Endothelial cell of hepatic sinusoid (primary cell): ENCODE measurements at regions not wholly inside any gene's neighbourhood (a gene's known extent, or its start where the extent isn't known, plus 50 kb on each side); places are given as distances from the start of the nearest gene placed in this dataset.
"Not testable (repeated sequence)": the region's sequence is repeated elsewhere in the genome, so short reads cannot be mapped to it uniquely, and the experiment has no call there.

Experiments used
- in situ Hi-C: cut with HindIII; loops from 2 replicates; pipeline ENCODE4 v1.10.0; 2017; ENCODE audit warnings: low sequenced_read_pairs

- in situ Hi-C loops: no loop called here
Measured at GRCh38 chr2:34179511-34179910, 580.4 kb upstream of the FAM98A start.

GRCh38 chr2:34178482-34178881 lies 579.4 kb upstream of the FAM98A start:
- in situ Hi-C loops: no loop called here

- in situ Hi-C loops: no loop called here
Measured at GRCh38 chr2:34176693-34177092, 577.6 kb upstream of the FAM98A start.

GRCh38 chr2:34174506-34174905 lies 575.4 kb upstream of the FAM98A start:
- in situ Hi-C loops: no loop called here

- in situ Hi-C loops: no loop called here
Measured at GRCh38 chr2:34162231-34162630, 563.1 kb upstream of the FAM98A start.

- in situ Hi-C loops: no loop called here
Measured at GRCh38 chr2:34161549-34161948, 562.5 kb upstream of the FAM98A start.

GRCh38 chr2:34159901-34160300 lies 560.8 kb upstream of the FAM98A start:
- in situ Hi-C loops: no loop called here

- in situ Hi-C loops: no loop called here
Measured at GRCh38 chr2:34153484-34153883, 554.4 kb upstream of the FAM98A start.

- in situ Hi-C loops: no loop called here
Measured at GRCh38 chr2:34147780-34148179, 548.7 kb upstream of the FAM98A start.

- in situ Hi-C loops: no loop called here
Measured at GRCh38 chr2:34143149-34143548, 544.0 kb upstream of the FAM98A start.

- in situ Hi-C loops: not testable (repeated sequence)
Measured at GRCh38 chr2:34142531-34143008, 543.5 kb upstream of the FAM98A start.

- in situ Hi-C loops: not testable (repeated sequence)
Measured at GRCh38 chr2:34133065-34133464, 534.0 kb upstream of the FAM98A start.

GRCh38 chr2:34126279-34126678 lies 527.2 kb upstream of the FAM98A start:
- in situ Hi-C loops: no loop called here

- in situ Hi-C loops: no loop called here
Measured at GRCh38 chr2:34123996-34124785, 525.1 kb upstream of the FAM98A start.

GRCh38 chr2:34121076-34121475 lies 522.0 kb upstream of the FAM98A start:
- in situ Hi-C loops: no loop called here

- in situ Hi-C loops: no loop called here
Measured at GRCh38 chr2:34115076-34115475, 516.0 kb upstream of the FAM98A start.

GRCh38 chr2:34112161-34112560 lies 513.1 kb upstream of the FAM98A start:
- in situ Hi-C loops: no loop called here

GRCh38 chr2:34110392-34110791 lies 511.3 kb upstream of the FAM98A start:
- in situ Hi-C loops: no loop called here

GRCh38 chr2:34107811-34108210 lies 508.7 kb upstream of the FAM98A start:
- in situ Hi-C loops: no loop called here

- in situ Hi-C loops: no loop called here
Measured at GRCh38 chr2:34105006-34105767, 506.1 kb upstream of the FAM98A start.

GRCh38 chr2:34104601-34105000 lies 505.5 kb upstream of the FAM98A start:
- in situ Hi-C loops: no loop called here

GRCh38 chr2:34103437-34103836 lies 504.3 kb upstream of the FAM98A start:
- in situ Hi-C loops: no loop called here
